ENCODE measurements at regions not wholly inside any gene's neighbourhood (a gene's known extent, or its start where the extent isn't known, plus 50 kb on each side); places are given as distances from the start of the nearest gene placed in this dataset.
"Not testable (repeated sequence)": the region's sequence is repeated elsewhere in the genome, so short reads cannot be mapped to it uniquely, and the experiment has no call there.

DNA sequence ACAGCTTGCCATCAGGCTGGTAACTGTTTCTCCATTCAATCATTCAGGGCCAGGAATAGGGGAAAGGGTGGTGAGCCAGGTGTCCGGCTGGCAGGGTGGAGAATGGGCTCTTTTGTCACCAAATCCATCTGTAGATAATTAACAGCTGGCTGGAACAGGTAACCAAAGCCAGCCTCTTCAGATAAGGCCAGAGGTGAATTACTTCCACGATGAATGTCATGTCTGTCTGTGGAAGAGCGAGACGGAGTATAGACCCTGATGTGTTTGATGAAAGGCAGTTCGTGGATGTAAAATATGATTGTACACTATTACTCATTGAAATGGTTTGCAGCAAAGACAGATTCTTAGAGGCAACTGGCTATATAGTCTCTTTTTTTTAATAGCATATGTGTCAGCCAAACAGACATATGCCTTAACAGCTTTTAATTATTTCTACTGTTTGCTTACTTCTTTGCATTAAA is 149.8 kb downstream of the KLF6 start:
- TF ChIP-seq, protein P1, sequence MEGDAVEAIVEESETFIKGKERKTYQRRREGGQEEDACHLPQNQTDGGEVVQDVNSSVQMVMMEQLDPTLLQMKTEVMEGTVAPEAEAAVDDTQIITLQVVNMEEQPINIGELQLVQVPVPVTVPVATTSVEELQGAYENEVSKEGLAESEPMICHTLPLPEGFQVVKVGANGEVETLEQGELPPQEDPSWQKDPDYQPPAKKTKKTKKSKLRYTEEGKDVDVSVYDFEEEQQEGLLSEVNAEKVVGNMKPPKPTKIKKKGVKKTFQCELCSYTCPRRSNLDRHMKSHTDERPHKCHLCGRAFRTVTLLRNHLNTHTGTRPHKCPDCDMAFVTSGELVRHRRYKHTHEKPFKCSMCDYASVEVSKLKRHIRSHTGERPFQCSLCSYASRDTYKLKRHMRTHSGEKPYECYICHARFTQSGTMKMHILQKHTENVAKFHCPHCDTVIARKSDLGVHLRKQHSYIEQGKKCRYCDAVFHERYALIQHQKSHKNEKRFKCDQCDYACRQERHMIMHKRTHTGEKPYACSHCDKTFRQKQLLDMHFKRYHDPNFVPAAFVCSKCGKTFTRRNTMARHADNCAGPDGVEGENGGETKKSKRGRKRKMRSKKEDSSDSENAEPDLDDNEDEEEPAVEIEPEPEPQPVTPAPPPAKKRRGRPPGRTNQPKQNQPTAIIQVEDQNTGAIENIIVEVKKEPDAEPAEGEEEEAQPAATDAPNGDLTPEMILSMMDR (IDR thresholded peaks at IDR 0.05; ENCODE audit: unreplicated experiment) = no peak
- H3K4me3 Mint-ChIP-seq = no peak overlapping the region
- peaks cover 26% of the 10 kb centered on the region for H3K4me1 Mint-ChIP-seq
- H3K9me3 Mint-ChIP-seq = peaks cover 3% of the 10 kb centered on the region
- no peaks in the 10 kb centered on the region for H3K27me3 Mint-ChIP-seq (ENCODE audit: low read depth)
- no peaks in the 10 kb centered on the region for H3K36me3 Mint-ChIP-seq
- peak overlapping the region; percentile 95 for H3K27ac Mint-ChIP-seq
- no peak for DNase-seq (ENCODE audit: low spot score in 2 of 2, unreplicated experiment in 2 of 2)

DNA sequence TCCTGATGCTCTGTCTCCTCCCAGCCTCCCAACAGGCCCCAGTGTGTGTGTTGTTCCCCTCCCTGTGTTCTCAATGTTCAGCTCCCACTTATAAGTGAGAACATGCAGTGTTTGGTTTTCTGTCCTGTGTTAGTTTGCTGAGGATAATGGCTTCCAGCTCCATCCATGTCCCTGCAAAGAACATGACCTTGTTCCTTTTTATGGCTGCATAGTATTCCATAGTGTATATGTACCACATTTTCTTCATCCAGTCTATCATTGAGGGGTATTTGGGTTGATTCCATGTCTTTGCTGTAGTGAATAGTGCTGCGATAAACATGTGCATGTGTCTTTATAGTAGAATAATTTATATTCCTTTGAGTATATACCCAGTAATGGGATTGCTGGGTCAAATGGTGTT is 150.4 kb downstream of the KLF6 start:
- Mint-ChIP-seq H3K27ac (peak overlapping the region; percentile 95), H3K4me1 (peaks cover 26% of the 10 kb centered on the region)
- H3K9me3 Mint-ChIP-seq; H3K36me3 Mint-ChIP-seq; DNase-seq (ENCODE audit: low spot score in 2 of 2, unreplicated experiment in 2 of 2); H3K4me3 Mint-ChIP-seq; H3K27me3 Mint-ChIP-seq (ENCODE audit: low read depth): not testable (repeated sequence)

DNA sequence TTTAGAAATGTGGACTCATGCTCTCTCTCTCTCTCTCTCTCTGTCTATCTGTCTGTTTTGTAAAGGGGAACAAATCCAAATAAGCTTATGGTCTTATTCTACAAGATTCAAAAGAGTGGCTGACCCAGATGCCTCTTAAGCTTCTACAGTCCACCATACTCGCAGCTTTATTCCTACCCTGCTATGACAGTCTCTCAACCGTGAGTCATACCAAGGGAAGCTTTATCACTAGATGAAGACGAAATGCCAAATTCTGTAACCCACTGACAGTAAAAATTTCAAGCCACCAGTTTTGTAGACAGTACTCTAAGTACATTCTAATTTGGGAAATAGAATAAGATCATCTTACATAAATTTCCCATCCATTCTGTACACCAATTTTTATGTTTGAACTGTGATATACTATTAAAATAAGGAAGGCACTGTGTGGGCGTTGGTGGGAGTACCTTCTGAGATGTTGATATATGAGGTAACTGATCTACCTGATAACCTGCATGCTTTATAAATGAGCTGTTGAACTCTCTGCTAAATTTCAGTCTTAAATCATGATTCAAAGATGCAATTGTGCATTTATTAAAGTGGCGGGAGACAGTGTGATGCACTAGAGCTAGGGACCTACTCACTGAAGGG is 153.2 kb downstream of the KLF6 start:
- Mint-ChIP-seq H3K27ac (no peak overlapping the region), H3K4me1 (peaks cover 23% of the 10 kb centered on the region), H3K4me3 (no peak overlapping the region), H3K9me3 (peaks cover 8% of the 10 kb centered on the region), H3K27me3 (ENCODE audit: low read depth) (peaks cover 2% of the 10 kb centered on the region), H3K36me3 (no peaks in the 10 kb centered on the region)
- TF ChIP-seq, protein P1 (IDR thresholded peaks at IDR 0.05; ENCODE audit: unreplicated experiment) = no peak
- no peak for DNase-seq (ENCODE audit: low spot score in 2 of 2, unreplicated experiment in 2 of 2)

DNA sequence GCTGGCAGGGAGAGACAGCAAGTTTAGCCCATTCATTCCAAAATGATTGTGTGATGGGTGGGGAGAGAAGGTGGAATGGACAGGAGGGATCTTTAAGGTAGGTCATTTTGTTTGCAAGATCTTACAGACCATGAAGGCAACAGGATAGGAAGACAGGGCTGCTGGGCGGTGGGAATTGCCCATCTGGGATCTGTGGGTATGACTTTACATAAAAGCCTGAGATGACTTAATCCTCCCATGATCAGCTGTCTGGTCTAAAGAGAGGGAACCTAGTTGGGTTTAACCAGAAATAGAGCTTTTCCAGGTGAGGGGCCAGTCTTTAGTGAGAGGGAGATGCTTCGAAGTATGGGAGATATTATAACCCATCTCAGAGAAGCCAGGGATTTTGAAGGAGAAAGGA is 153.7 kb downstream of the KLF6 start:
- H3K9me3 Mint-ChIP-seq = peaks cover 8% of the 10 kb centered on the region
- H3K4me1 Mint-ChIP-seq = peaks cover 18% of the 10 kb centered on the region
- peaks cover 2% of the 10 kb centered on the region for H3K27me3 Mint-ChIP-seq (ENCODE audit: low read depth)
- no peaks in the 10 kb centered on the region for H3K36me3 Mint-ChIP-seq
- H3K4me3 Mint-ChIP-seq = no peak overlapping the region
- DNase-seq (ENCODE audit: low spot score in 2 of 2, unreplicated experiment in 2 of 2) = no peak
- TF ChIP-seq, protein P1 (IDR thresholded peaks at IDR 0.05; ENCODE audit: unreplicated experiment) = no peak
- H3K27ac Mint-ChIP-seq = no peak overlapping the region

DNA sequence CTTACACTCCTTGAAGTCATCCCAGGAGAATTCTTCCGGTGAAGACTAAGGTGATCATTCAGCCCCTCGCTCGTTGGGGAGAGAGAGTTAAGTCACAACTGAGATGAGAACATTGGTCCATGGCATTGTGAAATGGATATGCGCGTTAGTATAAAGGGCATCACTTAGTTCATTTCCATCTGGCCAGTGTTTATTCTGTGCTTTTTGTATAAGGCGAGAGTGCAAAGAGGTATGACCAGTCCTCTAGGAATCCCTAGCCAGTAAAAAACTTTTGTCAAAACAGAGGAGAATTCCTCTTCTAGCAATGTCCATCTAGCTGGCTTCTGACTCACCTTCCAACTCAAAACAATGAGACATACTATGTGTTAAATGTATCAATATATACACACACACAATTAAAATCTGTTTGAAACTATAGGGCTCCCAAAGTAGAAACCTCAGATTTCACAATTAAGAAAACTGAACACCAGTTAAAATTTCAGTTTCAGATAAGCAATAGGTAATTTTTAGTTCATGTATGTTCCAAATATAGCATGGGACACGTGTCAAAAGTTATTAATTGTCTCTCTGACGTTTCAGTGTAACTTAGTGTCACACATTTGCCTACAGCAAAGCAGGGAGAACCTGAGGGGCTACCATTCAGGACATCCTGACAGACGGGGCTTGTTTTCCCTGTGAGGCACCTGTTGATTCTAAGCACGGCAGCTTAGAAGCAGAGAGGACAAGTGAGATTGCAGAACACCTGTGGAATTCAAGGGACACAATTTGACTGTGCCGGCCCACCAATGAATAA is 158.9 kb downstream of the KLF6 start:
- Mint-ChIP-seq H3K4me1 (peaks cover 16% of the 10 kb centered on the region), H3K36me3 (no peaks in the 10 kb centered on the region), H3K27me3 (ENCODE audit: low read depth) (peaks cover 2% of the 10 kb centered on the region), H3K27ac (no peak overlapping the region), H3K4me3 (no peak overlapping the region), H3K9me3 (peaks cover 18% of the 10 kb centered on the region)
- no peak for DNase-seq (ENCODE audit: low spot score in 2 of 2, unreplicated experiment in 2 of 2)
- TF ChIP-seq, protein P1 (IDR thresholded peaks at IDR 0.05; ENCODE audit: unreplicated experiment) = no peak

DNA sequence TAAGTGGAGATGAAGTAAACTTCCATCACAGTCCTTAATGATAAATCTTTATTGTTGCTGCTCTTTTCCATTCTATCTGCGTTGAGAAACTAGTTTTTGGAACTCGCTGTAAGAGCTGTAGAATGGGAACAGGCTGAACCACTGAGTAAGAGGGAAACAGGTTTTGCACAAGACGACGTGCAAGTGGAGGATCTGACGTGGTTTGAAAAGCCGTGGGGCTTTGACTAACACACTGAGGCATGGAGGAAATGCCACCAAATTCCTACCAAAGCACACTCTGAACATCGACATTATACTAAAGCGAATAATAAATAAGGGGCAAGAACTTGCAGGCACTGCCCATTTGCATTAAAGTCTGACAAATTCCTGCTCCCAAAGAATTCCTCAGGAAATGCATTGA is 160.6 kb downstream of the KLF6 start:
- Mint-ChIP-seq H3K36me3 (peaks cover 7% of the 10 kb centered on the region), H3K9me3 (peaks cover 25% of the 10 kb centered on the region), H3K4me3 (no peak overlapping the region), H3K4me1 (peaks cover 16% of the 10 kb centered on the region), H3K27ac (peak overlapping the region; percentile 43), H3K27me3 (ENCODE audit: low read depth) (peaks cover 2% of the 10 kb centered on the region)
- DNase-seq (ENCODE audit: low spot score in 2 of 2, unreplicated experiment in 2 of 2) = no peak
- TF ChIP-seq, protein P1 (IDR thresholded peaks at IDR 0.05; ENCODE audit: unreplicated experiment) = no peak

Measured in mesothelial cell of epicardium (in vitro differentiated cells).